ENCODE measurements at regions not wholly inside any gene's neighbourhood (a gene's known extent, or its start where the extent isn't known, plus 50 kb on each side); places are given as distances from the start of the nearest gene placed in this dataset.

DNA sequence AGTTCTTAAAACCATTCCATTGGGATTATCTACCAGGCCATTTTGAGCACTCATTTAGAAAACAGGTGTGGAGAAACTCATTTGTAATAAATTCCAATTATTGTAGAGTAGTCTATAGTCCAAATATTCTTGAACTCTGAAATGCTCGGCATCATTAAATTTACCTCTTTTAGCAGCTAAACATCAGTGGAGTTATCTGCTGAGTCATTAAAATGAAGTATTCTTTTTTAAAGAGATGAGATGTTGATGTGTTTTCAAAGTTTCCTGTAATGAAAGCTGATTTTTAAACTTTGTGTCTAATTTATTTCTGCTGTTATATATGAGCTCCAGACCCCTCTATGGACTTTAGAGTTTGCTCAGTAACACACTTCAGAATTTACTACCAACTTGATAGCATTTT is 1635.2 kb downstream of the SUCLG1 start:
- TF ChIP-seq, protein P1, sequence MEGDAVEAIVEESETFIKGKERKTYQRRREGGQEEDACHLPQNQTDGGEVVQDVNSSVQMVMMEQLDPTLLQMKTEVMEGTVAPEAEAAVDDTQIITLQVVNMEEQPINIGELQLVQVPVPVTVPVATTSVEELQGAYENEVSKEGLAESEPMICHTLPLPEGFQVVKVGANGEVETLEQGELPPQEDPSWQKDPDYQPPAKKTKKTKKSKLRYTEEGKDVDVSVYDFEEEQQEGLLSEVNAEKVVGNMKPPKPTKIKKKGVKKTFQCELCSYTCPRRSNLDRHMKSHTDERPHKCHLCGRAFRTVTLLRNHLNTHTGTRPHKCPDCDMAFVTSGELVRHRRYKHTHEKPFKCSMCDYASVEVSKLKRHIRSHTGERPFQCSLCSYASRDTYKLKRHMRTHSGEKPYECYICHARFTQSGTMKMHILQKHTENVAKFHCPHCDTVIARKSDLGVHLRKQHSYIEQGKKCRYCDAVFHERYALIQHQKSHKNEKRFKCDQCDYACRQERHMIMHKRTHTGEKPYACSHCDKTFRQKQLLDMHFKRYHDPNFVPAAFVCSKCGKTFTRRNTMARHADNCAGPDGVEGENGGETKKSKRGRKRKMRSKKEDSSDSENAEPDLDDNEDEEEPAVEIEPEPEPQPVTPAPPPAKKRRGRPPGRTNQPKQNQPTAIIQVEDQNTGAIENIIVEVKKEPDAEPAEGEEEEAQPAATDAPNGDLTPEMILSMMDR (conservative IDR thresholded peaks at IDR 0.05 in 1 of 2, IDR thresholded peaks at IDR 0.05 in 1 of 2; ENCODE audit: low read depth in 1 of 2, low read length in 2 of 2): no peak
- no peak for TF ChIP-seq EZH2 (IDR thresholded peaks at IDR 0.05; ENCODE audit: low read length, missing control alignments)

Measured in fibroblast of lung (primary cell).